ENCODE measurements at regions not wholly inside any gene's neighbourhood (a gene's known extent, or its start where the extent isn't known, plus 50 kb on each side); places are given as distances from the start of the nearest gene placed in this dataset.
"Not testable (repeated sequence)": the region's sequence is repeated elsewhere in the genome, so short reads cannot be mapped to it uniquely, and the experiment has no call there.

GRCh38 chr13:54606944-54607343 is 1578.3 kb downstream of the OLFM4 start:
- TF ChIP-seq CTCF (IDR thresholded peaks at IDR 0.05; ENCODE audit: control extremely low read depth, extremely low read depth, low read depth, missing control alignments), result no peak
- ChIA-PET POLR2A (no interaction called here), CTCF (no interaction called here)
- no peak for DNase-seq (ENCODE audit: extremely low spot score)

GRCh38 chr13:54607421-54607820 is 1578.8 kb downstream of the OLFM4 start:
- CTCF ChIA-PET, result no interaction called here
- no peak for TF ChIP-seq CTCF (IDR thresholded peaks at IDR 0.05; ENCODE audit: control extremely low read depth, extremely low read depth, low read depth, missing control alignments)
- POLR2A ChIA-PET, result no interaction called here
- no peak for DNase-seq (ENCODE audit: extremely low spot score)

- no peak for TF ChIP-seq CTCF (IDR thresholded peaks at IDR 0.05; ENCODE audit: control extremely low read depth, extremely low read depth, low read depth, missing control alignments)
- ChIA-PET CTCF (no interaction called here), POLR2A (no interaction called here)
- no peak for DNase-seq (ENCODE audit: extremely low spot score)
Observed at GRCh38 chr13:54611390-54611789, 1582.8 kb downstream of the OLFM4 start.

- ChIA-PET CTCF (no interaction called here), POLR2A (no interaction called here)
- TF ChIP-seq CTCF (IDR thresholded peaks at IDR 0.05; ENCODE audit: control extremely low read depth, extremely low read depth, low read depth, missing control alignments), result no peak
- DNase-seq (ENCODE audit: extremely low spot score), result no peak
Observed at GRCh38 chr13:54614726-54615125, 1586.1 kb downstream of the OLFM4 start.

GRCh38 chr13:54626504-54626903 is 1597.9 kb downstream of the OLFM4 start:
- DNase-seq (ENCODE audit: extremely low spot score); POLR2A ChIA-PET; CTCF ChIA-PET: not testable (repeated sequence)

- TF ChIP-seq CTCF (IDR thresholded peaks at IDR 0.05; ENCODE audit: control extremely low read depth, extremely low read depth, low read depth, missing control alignments), result no peak
- POLR2A ChIA-PET, result no interaction called here
- no peak for DNase-seq (ENCODE audit: extremely low spot score)
- CTCF ChIA-PET, result interaction anchor here (1.0 kb wide), 1 partner anchor 39 kb away, joined by 3 read pairs; no protein-coding TSS in a partner anchor
Observed at GRCh38 chr13:54627646-54628372, 1599.2 kb downstream of the OLFM4 start.

- ChIA-PET CTCF (no interaction called here), POLR2A (no interaction called here)
- TF ChIP-seq CTCF (IDR thresholded peaks at IDR 0.05; ENCODE audit: control extremely low read depth, extremely low read depth, low read depth, missing control alignments), result no peak
- DNase-seq (ENCODE audit: extremely low spot score), result no peak
Observed at GRCh38 chr13:54628383-54628782, 1599.8 kb downstream of the OLFM4 start.
